ENCODE measurements at regions not wholly inside any gene's neighbourhood (a gene's known extent, or its start where the extent isn't known, plus 50 kb on each side); places are given as distances from the start of the nearest gene placed in this dataset.
"Not testable (repeated sequence)": the region's sequence is repeated elsewhere in the genome, so short reads cannot be mapped to it uniquely, and the experiment has no call there.

- TF ChIP-seq EP300 (IDR thresholded peaks at IDR 0.05; ENCODE audit: borderline replicate concordance in 1 of 2, low read depth in 2 of 2, low read length in 2 of 2); EZH2 (IDR thresholded peaks at IDR 0.05; ENCODE audit: low read depth, low read length, severe bottlenecking); RAD21 (IDR thresholded peaks at IDR 0.05 in 1 of 2, conservative IDR thresholded peaks at IDR 0.05 in 1 of 2; ENCODE audit: low read depth in 2 of 2, low read length in 2 of 2); CTCF (IDR thresholded peaks at IDR 0.05; ENCODE audit: control extremely low read depth in 1 of 3, insufficient read depth in 1 of 3, low read depth in 1 of 3, low read length in 3 of 3); CHD1 (IDR thresholded peaks at IDR 0.05; ENCODE audit: low read depth, low read length); TAF1 (IDR thresholded peaks at IDR 0.05; ENCODE audit: low read depth, low read length); SIN3A (conservative IDR thresholded peaks at IDR 0.05 in 1 of 2, IDR thresholded peaks at IDR 0.05 in 1 of 2; ENCODE audit: low read depth in 1 of 2, low read length in 2 of 2); RFX5 (IDR thresholded peaks at IDR 0.05; ENCODE audit: borderline replicate concordance, low read depth, low read length): not testable (repeated sequence)
- TF ChIP-seq POLR2A (IDR thresholded peaks at IDR 0.05; ENCODE audit: control extremely low read depth in 1 of 2, low read depth in 2 of 2, low read length in 2 of 2): peak in 1 of 2 experiments; percentile 33; a peak in 1 of 3 replicates
Measured at GRCh38 chr13:54268013-54268695, 1239.5 kb downstream of the OLFM4 start.

Data from H1 (cell line).